Gastrocnemius medialis (tissue), 4 donors: ENCODE measurements at regions not wholly inside any gene's neighbourhood (a gene's known extent, or its start where the extent isn't known, plus 50 kb on each side); places are given as distances from the start of the nearest gene placed in this dataset.

Source experiments
- ATAC-seq, 2 donors: fragments of 150-250 bp; one replicate each; pipeline ENCODE4 v1.9.1; 2016
- DNase-seq, 2 donors: peaks; one replicate each; pipeline ENCODE4 v3.0.0-alpha.2; 2019
- H3K27ac ChIP-seq, 4 donors: fragments of 200-600 bp; sonication (generic); 1 replicate in 1 of 4; 2 replicates in 3 of 4; pipeline ENCODE4 v1.5.1; 2016 to 2018; ENCODE audit warnings: mild to moderate bottlenecking in 2 of 4, moderate library complexity in 1 of 4
- H3K27me3 ChIP-seq, 3 donors: fragments of 200-600 bp; sonication (generic) in 2 of 3; 1 replicate in 1 of 3; 2 replicates in 2 of 3; pipeline versions ENCODE4 v1.5.1 to v1.6.0; 2016 to 2019; ENCODE audit warnings: mild to moderate bottlenecking in 1 of 3, moderate library complexity in 1 of 3
- H3K36me3 ChIP-seq, 2 donors: fragments of 200-600 bp; sonication (generic) in 1 of 2; one replicate each; pipeline ENCODE4 v1.5.1; 2017 to 2018
- H3K4me1 ChIP-seq, 2 donors: fragments of 200-600 bp; sonication (generic) in 1 of 2; one replicate each; pipeline ENCODE4 v1.5.1; 2016 to 2017; ENCODE audit warnings: mild to moderate bottlenecking in 2 of 2
- H3K4me3 ChIP-seq, 4 donors: fragments of 200-600 bp; sonication (generic) in 3 of 4; 1 replicate in 1 of 4; 2 replicates in 3 of 4; pipeline ENCODE4 v1.5.1; 2016 to 2019; ENCODE audit warnings: mild to moderate bottlenecking in 2 of 4
- H3K9me3 ChIP-seq, 3 donors: fragments of 200-600 bp; sonication (generic) in 2 of 3; 1 replicate in 1 of 3; 2 replicates in 2 of 3; pipeline ENCODE4 v1.5.1; 2016 to 2019
- CTCF ChIP-seq, 5 experiments: fragments of 450-650 bp in 3 of 5; fragments of 200-600 bp in 2 of 5; sonication (generic) in 2 of 5; IDR thresholded peaks in 4 of 5; conservative IDR thresholded peaks in 1 of 5; 1 replicate in 4 of 5; 2 replicates in 1 of 5; pipeline ENCODE4 v1.5.1; 2016 to 2019; ENCODE audit warnings: antibody characterized with exemption in 5 of 5, mild to moderate bottlenecking in 3 of 5, moderate library complexity in 3 of 5
- POLR2A ChIP-seq, 2 donors: fragments of 450-650 bp; IDR thresholded peaks; one replicate each; pipeline ENCODE4 v1.6.1; 2017; ENCODE audit warnings: antibody characterized with exemption in 2 of 2, mild to moderate bottlenecking in 2 of 2, moderate library complexity in 2 of 2
- in situ Hi-C, 4 donors: fragments of 200-750 bp; cut with MboI; loops; one replicate each; pipeline versions ENCODE4 v1.15.0 to v1.8.0; 2017; ENCODE audit warnings: low sequenced_read_pairs in 4 of 4
- intact Hi-C: fragments of 100-400 bp; cut with DNase I; formaldehyde crosslinking; loops from one replicate; pipeline ENCODE4 v1.15.1; 2023; ENCODE audit warnings: low total_unique reads

DNA sequence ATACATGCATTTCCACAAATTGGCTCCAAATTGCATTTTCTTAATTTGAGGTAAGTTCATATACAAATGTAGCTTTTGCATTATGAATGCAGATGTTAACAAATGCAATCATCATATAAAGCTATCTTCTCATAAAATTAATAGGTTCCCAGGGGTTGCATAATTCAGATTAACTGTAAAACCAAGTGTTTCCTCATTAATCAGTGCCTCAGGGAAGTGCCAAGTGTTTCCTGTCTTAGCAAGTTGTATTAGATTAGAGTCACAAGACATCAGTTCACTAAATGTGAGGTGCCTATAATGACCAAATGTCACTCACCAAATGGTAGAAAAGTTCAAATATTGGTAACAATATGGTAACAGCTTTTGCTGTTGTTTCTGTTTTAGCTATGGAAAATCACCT lies 140.8 kb downstream of the PTGER3 start:
- in situ Hi-C loops: no loop called here

GRCh38 chr1:70907563-70908310 lies 139.9 kb downstream of the PTGER3 start:
- DNase-seq (no peak), ATAC-seq (no peak)
- H3K27me3 ChIP-seq: no peaks in the 10 kb centered on the region
- intact Hi-C loops (no loop called here), in situ Hi-C loops (no loop called here)
- TF ChIP-seq POLR2A (IDR thresholded peaks at IDR 0.05) (no peak), CTCF (IDR thresholded peaks at IDR 0.05 in 4 of 5, conservative IDR thresholded peaks at IDR 0.05 in 1 of 5) (no peak)
- no peaks in the 10 kb centered on the region for H3K9me3 ChIP-seq
- no peak overlapping the region for H3K4me3 ChIP-seq
- H3K36me3 ChIP-seq: no peaks in the 10 kb centered on the region
- H3K27ac ChIP-seq: no peak overlapping the region
- H3K4me1 ChIP-seq: no peaks in the 10 kb centered on the region

More for the DNA sequence above, 140.8 kb downstream of the PTGER3 start:
- Histone ChIP-seq H3K36me3 (no peaks in the 10 kb centered on the region), H3K27me3 (no peaks in the 10 kb centered on the region), H3K4me1 (no peaks in the 10 kb centered on the region), H3K27ac (no peak overlapping the region), H3K4me3 (no peak overlapping the region), H3K9me3 (no peaks in the 10 kb centered on the region)
- ATAC-seq: no peak
- no peak for TF ChIP-seq POLR2A (IDR thresholded peaks at IDR 0.05)
- TF ChIP-seq CTCF (IDR thresholded peaks at IDR 0.05 in 4 of 5, conservative IDR thresholded peaks at IDR 0.05 in 1 of 5): no peak
- intact Hi-C loops: no loop called here
- DNase-seq: no peak

GRCh38 chr1:70909262-70909822 lies 138.3 kb downstream of the PTGER3 start:
- in situ Hi-C loops: no loop called here
- DNase-seq (no peak), ATAC-seq (no peak)
- TF ChIP-seq CTCF (IDR thresholded peaks at IDR 0.05 in 4 of 5, conservative IDR thresholded peaks at IDR 0.05 in 1 of 5) (no peak), POLR2A (IDR thresholded peaks at IDR 0.05) (no peak)
- Histone ChIP-seq H3K4me3 (no peak overlapping the region), H3K36me3 (no peaks in the 10 kb centered on the region), H3K27ac (no peak overlapping the region), H3K9me3 (no peaks in the 10 kb centered on the region), H3K27me3 (no peaks in the 10 kb centered on the region), H3K4me1 (no peaks in the 10 kb centered on the region)
- intact Hi-C loops: no loop called here

GRCh38 chr1:70910013-70910412 lies 137.6 kb downstream of the PTGER3 start:
- Histone ChIP-seq H3K36me3 (no peaks in the 10 kb centered on the region), H3K4me1 (no peaks in the 10 kb centered on the region), H3K27ac (no peak overlapping the region), H3K9me3 (no peaks in the 10 kb centered on the region), H3K4me3 (no peak overlapping the region), H3K27me3 (no peaks in the 10 kb centered on the region)
- in situ Hi-C loops (no loop called here), intact Hi-C loops (no loop called here)
- DNase-seq: no peak
- no peak for ATAC-seq
- no peak for TF ChIP-seq POLR2A (IDR thresholded peaks at IDR 0.05)
- TF ChIP-seq CTCF (IDR thresholded peaks at IDR 0.05 in 4 of 5, conservative IDR thresholded peaks at IDR 0.05 in 1 of 5): no peak
